GM19463 (cell line): ENCODE measurements at regions not wholly inside any gene's neighbourhood (a gene's known extent, or its start where the extent isn't known, plus 50 kb on each side); places are given as distances from the start of the nearest gene placed in this dataset.
"Not testable (repeated sequence)": the region's sequence is repeated elsewhere in the genome, so short reads cannot be mapped to it uniquely, and the experiment has no call there.

Experiments
- ATAC-seq: cut with Tn5 transposase; IDR thresholded peaks from one replicate; pipeline ENCODE4 v1.9.1; 2021; ENCODE audit warnings: mild to moderate bottlenecking, moderate library complexity; ENCODE audit not compliant: unreplicated experiment

DNA sequence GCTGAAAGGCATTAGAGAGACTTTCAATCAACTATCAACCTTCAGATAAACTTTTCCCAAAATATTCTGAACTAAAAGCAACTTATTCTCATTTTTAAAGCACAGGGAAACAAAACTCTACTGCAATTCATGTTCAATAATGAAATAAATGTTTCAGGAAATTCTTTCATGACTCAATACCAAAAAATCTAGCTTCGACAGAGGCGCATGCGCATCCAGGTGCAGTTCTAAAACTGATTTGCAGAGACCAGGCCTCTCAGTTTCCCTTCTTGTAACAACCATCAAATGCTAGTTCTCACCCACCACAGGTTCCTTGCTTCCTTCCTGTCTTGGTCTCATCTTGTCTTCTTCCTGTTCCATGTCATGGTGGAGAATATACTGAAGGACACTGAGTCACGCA lies 55.3 kb upstream of the NRBF2 start:
- ATAC-seq, result no peak

- ATAC-seq, result no peak
Observed at GRCh38 chr10:63072951-63073350, 60.2 kb upstream of the NRBF2 start.

DNA sequence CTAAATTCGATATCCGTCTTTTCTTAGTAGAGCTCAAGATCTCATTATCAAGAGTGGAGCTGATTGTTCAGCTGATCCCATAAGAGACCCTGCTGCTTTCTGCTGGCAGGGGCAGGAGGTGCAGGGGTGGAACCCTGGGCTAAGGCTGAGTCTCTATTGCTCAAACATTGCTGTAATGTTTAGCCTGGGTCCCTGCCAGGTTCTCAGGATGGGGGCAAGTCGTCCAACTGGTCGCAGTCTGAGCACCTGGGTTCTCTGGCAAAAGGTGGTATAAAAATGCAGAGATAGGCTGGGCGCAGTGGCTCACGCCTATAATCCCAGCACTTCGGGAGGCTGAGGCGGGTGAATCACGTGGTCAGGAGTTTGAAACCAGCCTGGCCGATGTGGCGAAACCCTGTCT lies 62.0 kb upstream of the NRBF2 start:
- ATAC-seq, result no peak

DNA sequence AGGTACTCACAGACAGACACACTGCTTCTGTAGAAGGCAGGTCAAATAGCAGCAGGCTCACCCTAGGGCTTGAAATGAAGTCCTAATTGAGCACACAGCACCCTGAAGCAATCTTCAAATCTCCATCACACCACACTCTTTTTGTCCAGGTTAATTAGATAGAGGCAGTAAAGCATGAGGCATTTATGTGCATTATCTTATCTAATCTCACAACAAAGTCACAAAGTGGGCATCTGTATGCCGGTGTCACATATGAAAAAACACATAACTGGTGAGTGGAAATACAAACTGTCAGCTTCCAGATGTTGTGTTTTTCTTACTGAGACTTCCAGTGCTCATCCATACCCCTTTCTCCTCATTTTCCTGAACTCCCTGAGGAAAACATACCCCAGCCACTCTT lies 63.8 kb upstream of the NRBF2 start:
- ATAC-seq, result no peak

DNA sequence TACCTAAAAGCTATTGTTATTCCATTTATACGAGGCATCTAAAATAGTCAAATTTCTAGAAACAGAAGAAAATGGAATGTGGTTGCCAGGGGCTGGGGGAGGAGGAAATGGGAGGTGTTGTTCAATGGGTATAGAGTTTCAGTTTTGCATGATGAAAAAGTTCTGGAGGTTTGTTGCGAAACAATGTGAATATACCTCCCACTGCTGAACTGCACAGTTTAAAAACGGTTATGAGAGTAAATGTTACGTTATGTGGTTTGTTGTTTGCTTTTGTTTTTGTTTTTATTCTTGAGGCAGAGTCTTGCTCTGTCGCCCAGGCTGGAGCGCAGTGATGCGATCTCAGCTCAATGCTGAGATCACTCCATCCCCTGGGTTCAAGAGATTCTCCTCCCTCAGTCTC lies 64.9 kb upstream of the NRBF2 start:
- no peak for ATAC-seq

DNA sequence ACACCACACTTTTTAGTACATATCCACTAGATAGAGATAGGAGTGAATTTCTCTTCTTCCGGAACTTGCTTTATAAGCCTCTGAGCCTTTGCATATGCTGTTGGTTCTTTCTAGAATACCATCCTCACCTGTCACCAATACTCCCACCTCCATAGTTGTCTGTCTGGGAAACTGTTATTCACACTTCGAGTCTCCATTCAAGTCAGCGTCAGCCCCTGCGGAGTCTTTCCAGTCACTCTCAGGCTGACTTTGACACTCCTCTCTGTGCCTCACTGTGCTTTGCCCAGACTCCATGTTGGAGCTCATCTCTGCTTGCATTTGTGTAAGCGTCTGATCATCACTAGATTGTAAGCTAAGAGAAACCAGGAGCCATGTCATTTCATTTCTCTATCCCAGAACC lies 66.5 kb upstream of the NRBF2 start:
- ATAC-seq, result no peak

DNA sequence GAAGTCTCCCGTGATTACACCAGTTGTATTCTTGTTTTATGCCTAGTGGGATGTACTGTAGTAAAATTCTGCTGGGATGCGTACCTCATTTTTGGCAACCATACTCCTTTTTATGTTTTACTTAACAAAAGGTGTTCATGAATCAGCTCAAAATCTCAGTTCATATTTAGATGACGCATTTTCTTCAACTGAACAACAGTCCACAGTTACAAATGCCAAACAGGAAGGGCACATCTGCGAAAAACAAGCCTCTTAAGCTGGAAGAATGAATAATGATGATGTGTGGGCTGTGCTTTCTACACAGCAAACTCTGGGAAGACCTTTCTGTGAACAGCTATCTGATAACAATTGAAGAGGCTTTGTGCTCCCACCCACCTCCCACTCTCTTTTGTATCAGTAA lies 68.4 kb upstream of the NRBF2 start:
- ATAC-seq, result no peak

GRCh38 chr10:63058236-63058635 lies 74.9 kb upstream of the NRBF2 start:
- ATAC-seq, result no peak

DNA sequence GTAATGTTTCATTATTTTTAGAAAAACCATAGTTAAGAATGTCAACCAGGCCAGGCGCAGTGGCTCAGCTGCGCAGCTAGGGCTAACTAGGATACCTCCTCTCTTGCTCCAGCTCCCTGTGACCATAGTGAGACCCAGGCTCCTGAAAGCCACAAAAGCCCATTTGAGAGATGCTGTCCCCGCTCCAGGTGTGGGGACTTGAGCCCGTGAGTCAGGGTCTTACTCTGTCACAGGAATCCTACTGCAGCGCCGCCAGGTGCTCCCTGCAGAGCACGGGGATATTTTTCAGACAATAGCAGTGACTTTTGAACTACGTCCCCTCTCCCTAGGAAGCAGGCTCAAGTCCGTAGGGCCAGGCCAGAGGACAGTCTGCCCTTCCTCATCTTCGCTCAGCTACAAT lies 75.6 kb upstream of the NRBF2 start:
- no peak for ATAC-seq

- no peak for ATAC-seq
Observed at GRCh38 chr10:63055705-63056104, 77.4 kb upstream of the NRBF2 start.

- ATAC-seq, result no peak
Observed at GRCh38 chr10:63054889-63055611, 78.1 kb upstream of the NRBF2 start.

DNA sequence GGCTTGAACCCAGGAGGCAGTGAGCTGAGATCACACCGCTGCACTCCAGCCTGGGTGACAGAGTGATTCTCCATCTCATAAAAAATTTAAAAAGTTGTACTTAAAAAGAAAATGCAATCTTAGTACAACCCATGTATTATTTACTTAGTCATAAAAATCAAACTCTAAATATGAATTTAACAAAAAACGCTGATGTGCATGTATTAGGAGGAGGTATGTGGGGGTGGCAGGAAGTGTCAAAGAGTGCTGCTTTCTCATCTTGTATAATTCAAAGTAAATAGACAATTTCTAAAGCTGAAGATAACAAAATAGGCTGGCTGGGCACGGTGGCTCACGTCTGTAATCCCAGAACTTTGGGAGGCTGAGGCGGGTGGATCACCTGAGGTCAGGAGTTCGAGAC lies 81.0 kb upstream of the NRBF2 start:
- ATAC-seq, result no peak

DNA sequence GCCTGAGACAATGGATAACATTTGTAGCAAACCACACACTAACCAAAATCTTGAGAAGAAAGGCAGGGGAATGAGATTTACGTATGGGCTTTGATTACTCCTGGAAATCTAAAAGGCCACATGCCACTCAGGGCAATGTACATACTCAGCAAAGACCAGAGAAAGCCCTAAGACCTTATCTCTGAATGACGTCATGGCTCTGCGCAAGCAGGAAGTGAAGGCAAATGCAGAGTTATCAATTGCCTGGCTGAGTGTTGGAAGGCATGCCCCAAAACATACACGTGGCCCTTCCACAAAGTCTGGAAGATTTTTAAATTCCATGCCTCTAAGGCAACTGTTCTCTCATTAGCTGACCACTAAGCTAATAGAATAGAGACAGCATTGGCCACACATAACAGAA lies 90.9 kb upstream of the NRBF2 start:
- ATAC-seq, result no peak

DNA sequence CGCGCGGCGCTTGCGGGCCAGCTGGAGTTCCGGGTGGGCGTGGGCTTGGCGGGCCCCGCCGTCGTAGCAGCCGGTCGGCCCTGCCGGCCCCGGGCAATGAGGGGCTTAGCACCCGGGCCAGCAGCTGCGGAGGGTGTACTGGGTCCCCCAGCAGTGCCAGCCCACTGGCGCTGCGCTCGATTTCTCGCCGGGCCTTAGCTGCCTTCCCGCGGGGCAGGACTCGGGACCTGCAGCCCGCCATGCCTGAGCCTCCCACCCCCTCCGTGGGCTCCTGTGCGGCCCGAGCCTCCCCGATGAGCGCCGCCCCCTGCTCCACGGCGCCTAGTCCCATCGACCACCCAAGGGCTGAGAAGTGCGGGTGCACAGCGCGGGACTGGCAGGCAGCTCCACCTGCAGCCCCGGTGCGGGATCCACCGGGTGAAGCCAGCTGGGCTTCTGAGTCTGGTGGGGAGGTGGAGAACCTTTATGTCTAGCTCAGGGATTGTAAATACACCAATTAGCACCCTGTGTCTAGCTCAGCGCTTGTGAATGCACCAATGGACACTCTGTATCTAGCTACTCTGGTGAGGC lies 99.4 kb upstream of the NRBF2 start:
- ATAC-seq, result not testable (repeated sequence)

- ATAC-seq, result no peak
Observed at GRCh38 chr10:63030536-63030935, 102.6 kb upstream of the NRBF2 start.

- no peak for ATAC-seq
Observed at GRCh38 chr10:63027531-63027930, 105.6 kb upstream of the NRBF2 start.

GRCh38 chr10:63021225-63021624 lies 111.9 kb upstream of the NRBF2 start:
- no peak for ATAC-seq

- ATAC-seq, result no peak
Observed at GRCh38 chr10:63013755-63014154, 119.4 kb upstream of the NRBF2 start.

- no peak for ATAC-seq
Observed at GRCh38 chr10:63012623-63013022, 120.5 kb upstream of the NRBF2 start.

- no peak for ATAC-seq
Observed at GRCh38 chr10:63010203-63010602, 122.9 kb upstream of the NRBF2 start.

DNA sequence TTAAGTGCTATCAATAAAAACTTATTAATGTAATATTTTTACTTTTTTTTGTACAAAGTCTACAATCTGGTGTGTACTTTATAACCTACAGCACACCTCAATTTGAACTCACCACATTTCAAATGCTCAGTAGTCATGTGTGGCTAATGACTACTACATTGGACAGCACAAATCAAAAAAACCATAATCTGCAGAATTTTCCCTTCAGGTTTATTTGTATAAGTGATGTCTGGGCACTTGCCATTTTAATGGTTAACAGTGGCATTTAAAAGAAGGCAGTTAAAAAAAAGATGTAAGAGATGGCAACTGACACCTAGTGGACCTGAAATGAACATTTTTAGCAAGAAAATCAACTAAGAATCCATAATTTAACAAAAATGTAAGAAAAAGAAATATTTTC lies 124.6 kb upstream of the NRBF2 start:
- no peak for ATAC-seq

GRCh38 chr10:63007112-63007511 lies 126.0 kb upstream of the NRBF2 start:
- no peak for ATAC-seq

GRCh38 chr10:63005246-63005645 lies 127.9 kb upstream of the NRBF2 start:
- no peak for ATAC-seq
